H9 (cell line): ENCODE measurements at regions not wholly inside any gene's neighbourhood (a gene's known extent, or its start where the extent isn't known, plus 50 kb on each side); places are given as distances from the start of the nearest gene placed in this dataset.

Source experiments
- DNase-seq: peaks from one replicate; pipeline ENCODE4 v3.0.0-alpha.2; 2017
- H2AFZ ChIP-seq: one replicate; pipeline ENCODE4 v1.6.1; 2013; ENCODE audit warnings: mild to moderate bottlenecking, low read length, control low read depth, moderate library complexity
- H2AK5ac ChIP-seq: 2 replicates; pipeline ENCODE4 v1.6.1; 2013; ENCODE audit warnings: low read length, control low read depth, mixed read lengths; ENCODE audit not compliant: insufficient read length
- H2BK120ac ChIP-seq: one replicate; pipeline ENCODE4 v1.6.1; 2013; ENCODE audit warnings: low read depth, mild to moderate bottlenecking, low read length, control low read depth, inconsistent platforms; ENCODE audit not compliant: poor library complexity, severe bottlenecking
- H2BK12ac ChIP-seq: 2 replicates; pipeline ENCODE4 v1.6.1; 2013; ENCODE audit warnings: low read length, control low read depth, mixed read lengths, low read depth; ENCODE audit not compliant: insufficient read length
- H2BK15ac ChIP-seq: 2 replicates; pipeline ENCODE4 v1.6.1; 2013; ENCODE audit warnings: low read depth, low read length, control low read depth
- H2BK20ac ChIP-seq: one replicate; pipeline ENCODE4 v1.6.1; 2013; ENCODE audit warnings: low read depth, mild to moderate bottlenecking, low read length, control low read depth, inconsistent platforms; ENCODE audit not compliant: poor library complexity, severe bottlenecking
- H2BK5ac ChIP-seq: 2 replicates; pipeline ENCODE4 v1.6.1; 2013; ENCODE audit warnings: low read length, control low read depth, mixed read lengths; ENCODE audit not compliant: insufficient read length
- H3K14ac ChIP-seq: 2 replicates; pipeline ENCODE4 v1.6.1; 2013; ENCODE audit warnings: low read length, control low read depth; ENCODE audit not compliant: insufficient read depth
- H3K18ac ChIP-seq: 2 replicates; pipeline ENCODE4 v1.6.1; 2013; ENCODE audit warnings: low read depth, mild to moderate bottlenecking, mixed read lengths, low read length, control low read depth; ENCODE audit not compliant: insufficient read length
- H3K23ac ChIP-seq: 2 replicates; pipeline ENCODE4 v1.6.1; 2013; ENCODE audit warnings: low read length, control low read depth, mixed read lengths, low read depth; ENCODE audit not compliant: insufficient read length
- H3K23me2 ChIP-seq: 2 replicates; pipeline ENCODE4 v1.6.1; 2013; ENCODE audit warnings: low read depth, mild to moderate bottlenecking, mixed read lengths, low read length, control low read depth; ENCODE audit not compliant: insufficient read length, poor library complexity, severe bottlenecking
- H3K27ac ChIP-seq: 2 replicates; pipeline ENCODE4 v1.5.1; 2013; ENCODE audit warnings: low read length, control low read depth, mixed read lengths, low read depth; ENCODE audit not compliant: insufficient read length
- H3K27me3 ChIP-seq: 2 replicates; pipeline ENCODE4 v1.6.1; 2013; ENCODE audit warnings: low read length, control low read depth, inconsistent platforms; ENCODE audit not compliant: insufficient read depth
- H3K4ac ChIP-seq: 2 replicates; pipeline ENCODE4 v1.6.1; 2013; ENCODE audit warnings: low read depth, mild to moderate bottlenecking, control low read depth, inconsistent platforms, low read length, moderate library complexity
- H3K4me1 ChIP-seq: 2 replicates; pipeline ENCODE4 v1.6.1; 2013; ENCODE audit warnings: low read length, control low read depth, inconsistent platforms; ENCODE audit not compliant: insufficient read depth
- H3K4me2 ChIP-seq: 2 replicates; pipeline ENCODE4 v1.6.1; 2013; ENCODE audit warnings: low read length, control low read depth, mixed read lengths; ENCODE audit not compliant: insufficient read length, insufficient read depth
- H3K56ac ChIP-seq: 2 replicates; pipeline ENCODE4 v1.6.1; 2013; ENCODE audit warnings: low read depth, mild to moderate bottlenecking, mixed read lengths, low read length, control low read depth; ENCODE audit not compliant: insufficient read length
- H3K79me1 ChIP-seq: 2 replicates; pipeline ENCODE4 v1.6.1; 2013; ENCODE audit warnings: low read depth, mild to moderate bottlenecking, moderate library complexity, low read length, control low read depth, inconsistent platforms; ENCODE audit not compliant: insufficient read depth, poor library complexity, severe bottlenecking
- H3K79me2 ChIP-seq: 2 replicates; pipeline ENCODE4 v1.6.1; 2013; ENCODE audit warnings: low read length, control low read depth, inconsistent platforms; ENCODE audit not compliant: insufficient read depth
- H3K9ac ChIP-seq: 2 replicates; pipeline ENCODE4 v1.6.1; 2013; ENCODE audit warnings: low read length, control low read depth, mixed read lengths; ENCODE audit not compliant: insufficient read length; ENCODE audit errors: extremely low read depth
- H3K9me3 ChIP-seq: one replicate; pipeline ENCODE4 v1.6.1; 2013; ENCODE audit warnings: low read depth, low read length, inconsistent platforms; ENCODE audit not compliant: control insufficient read depth
- H3T11ph ChIP-seq: one replicate; pipeline ENCODE4 v1.6.1; 2013; ENCODE audit warnings: mild to moderate bottlenecking, low read length, control low read depth, inconsistent platforms
- H4K20me1 ChIP-seq: one replicate; pipeline ENCODE4 v1.6.1; 2013; ENCODE audit not compliant: control insufficient read depth, insufficient read length, insufficient read depth
- H4K5ac ChIP-seq: 2 replicates; pipeline ENCODE4 v1.6.1; 2013; ENCODE audit warnings: low read depth, mild to moderate bottlenecking, mixed read lengths, low read length, control low read depth; ENCODE audit not compliant: insufficient read length
- H4K8ac ChIP-seq: replicated peaks from 2 replicates; pipeline ENCODE4 v1.6.1; 2013; ENCODE audit warnings: low read length, control low read depth, mixed read lengths, low read depth; ENCODE audit not compliant: insufficient read length
- H4K91ac ChIP-seq: 2 replicates; pipeline ENCODE4 v1.6.1; 2013; ENCODE audit warnings: low read depth, mild to moderate bottlenecking, moderate library complexity, mixed read lengths, low read length, control low read depth; ENCODE audit not compliant: insufficient read length
- H3K27ac Mint-ChIP-seq, 3 experiments: 2 replicates in 2 of 3; 3 replicates in 1 of 3; pipeline ENCODE4 v1.8.0; 2020 to 2021; ENCODE audit warnings: mixed read lengths in 3 of 3, mild to moderate bottlenecking in 1 of 3, moderate library complexity in 1 of 3
- H3K27me3 Mint-ChIP-seq: 2 replicates; pipeline ENCODE4 v1.8.0; 2021; ENCODE audit warnings: low read depth, mild to moderate bottlenecking, moderate library complexity, mixed read lengths
- H3K36me3 Mint-ChIP-seq, 3 experiments: 2 replicates in 2 of 3; 3 replicates in 1 of 3; pipeline ENCODE4 v1.8.0; 2020 to 2021; ENCODE audit warnings: low read depth in 3 of 3, mixed read lengths in 3 of 3; ENCODE audit not compliant: insufficient read depth in 1 of 3
- H3K4me1 Mint-ChIP-seq, 2 experiments: 2 replicates each; pipeline ENCODE4 v1.8.0; 2020; ENCODE audit warnings: mixed read lengths in 2 of 2
- H3K4me3 Mint-ChIP-seq, 2 experiments: 2 replicates in 1 of 2; 3 replicates in 1 of 2; pipeline ENCODE4 v1.8.0; 2020 to 2021; ENCODE audit warnings: mild to moderate bottlenecking in 2 of 2, mixed read lengths in 2 of 2, moderate library complexity in 1 of 2
- H3K9me3 Mint-ChIP-seq, 2 experiments: 2 replicates in 1 of 2; 3 replicates in 1 of 2; pipeline ENCODE4 v1.8.0; 2020; ENCODE audit warnings: mild to moderate bottlenecking in 2 of 2, mixed read lengths in 2 of 2, moderate library complexity in 1 of 2
- WGBS: extraction: QIAGEN DNeasy Blood & Tissue Kit; methylation state at CpG from one replicate; pipeline ENCODE4 v1.1.7; 2013; ENCODE audit warnings: missing lambda C conversion rate, low lambda C conversion rate, mixed read lengths; ENCODE audit not compliant: insufficient read length; ENCODE audit errors: extremely low coverage; 5-methylcytosine and 5-hydroxymethylcytosine counted together
- TF ChIP-seq, protein P1 (sequence below): fragments of 200-600 bp; sonication (generic); conservative IDR thresholded peaks from 3 replicates; pipeline ENCODE4 v1.8.0; 2021; ENCODE audit warnings: antibody characterized with exemption, mild to moderate bottlenecking

DNA sequence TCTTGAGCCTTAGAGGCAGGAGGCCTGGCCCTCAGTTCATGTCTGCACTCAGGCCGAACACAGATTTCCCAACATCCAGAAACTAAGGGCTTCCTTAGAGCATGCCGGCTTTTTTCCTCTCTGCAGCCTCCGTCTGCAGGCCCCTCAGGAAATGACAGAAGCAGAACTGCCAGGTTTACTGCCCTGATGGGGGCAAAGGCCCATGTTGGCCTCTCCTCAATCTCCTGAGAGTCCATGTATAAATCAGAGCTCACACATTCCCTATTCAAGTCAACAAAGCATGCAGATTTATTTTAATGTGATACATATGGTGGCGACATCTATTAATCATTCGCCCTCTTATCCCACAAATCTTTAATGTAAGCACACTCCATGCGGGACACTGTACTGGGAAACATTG lies 475.6 kb upstream of the HS6ST1 start:
- TF ChIP-seq, protein P1, sequence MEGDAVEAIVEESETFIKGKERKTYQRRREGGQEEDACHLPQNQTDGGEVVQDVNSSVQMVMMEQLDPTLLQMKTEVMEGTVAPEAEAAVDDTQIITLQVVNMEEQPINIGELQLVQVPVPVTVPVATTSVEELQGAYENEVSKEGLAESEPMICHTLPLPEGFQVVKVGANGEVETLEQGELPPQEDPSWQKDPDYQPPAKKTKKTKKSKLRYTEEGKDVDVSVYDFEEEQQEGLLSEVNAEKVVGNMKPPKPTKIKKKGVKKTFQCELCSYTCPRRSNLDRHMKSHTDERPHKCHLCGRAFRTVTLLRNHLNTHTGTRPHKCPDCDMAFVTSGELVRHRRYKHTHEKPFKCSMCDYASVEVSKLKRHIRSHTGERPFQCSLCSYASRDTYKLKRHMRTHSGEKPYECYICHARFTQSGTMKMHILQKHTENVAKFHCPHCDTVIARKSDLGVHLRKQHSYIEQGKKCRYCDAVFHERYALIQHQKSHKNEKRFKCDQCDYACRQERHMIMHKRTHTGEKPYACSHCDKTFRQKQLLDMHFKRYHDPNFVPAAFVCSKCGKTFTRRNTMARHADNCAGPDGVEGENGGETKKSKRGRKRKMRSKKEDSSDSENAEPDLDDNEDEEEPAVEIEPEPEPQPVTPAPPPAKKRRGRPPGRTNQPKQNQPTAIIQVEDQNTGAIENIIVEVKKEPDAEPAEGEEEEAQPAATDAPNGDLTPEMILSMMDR = no peak
- H2BK15ac ChIP-seq = no peak overlapping the region
- no peak overlapping the region for H3K23ac ChIP-seq
- Mint-ChIP-seq H3K27me3 (peaks cover 3% of the 10 kb centered on the region; the same call in 1 of the 2 replicates), H3K27ac (no peak overlapping the region), H3K36me3 (no peaks in the 10 kb centered on the region), H3K4me1 (peaks cover 0 to 3% of the 10 kb centered on the region in 2 experiments; a peak in 1 of 4 replicates), H3K9me3 (no peaks in the 10 kb centered on the region), H3K4me3 (no peak overlapping the region)
- no peak overlapping the region for H3K18ac ChIP-seq
- H3K23me2 ChIP-seq = no peaks in the 10 kb centered on the region
- DNase-seq = no peak
- no peak overlapping the region for H3K14ac ChIP-seq
- no peak overlapping the region for H3K9ac ChIP-seq
- no peaks in the 10 kb centered on the region for H3K79me1 ChIP-seq
- H4K5ac ChIP-seq = no peak overlapping the region
- H2BK20ac ChIP-seq = no peak overlapping the region
- no peak overlapping the region for H2BK120ac ChIP-seq
- no peak overlapping the region for H3K4me2 ChIP-seq
- no peak overlapping the region for H4K8ac ChIP-seq
- H2BK5ac ChIP-seq = no peak overlapping the region
- no peak overlapping the region for H3K4ac ChIP-seq
- H3K56ac ChIP-seq = no peak overlapping the region
- H3K4me1 ChIP-seq = no peaks in the 10 kb centered on the region
- H2AFZ ChIP-seq = no peak overlapping the region
- H3T11ph ChIP-seq = no peak overlapping the region
- H2BK12ac ChIP-seq = no peak overlapping the region
- no peaks in the 10 kb centered on the region for H3K9me3 ChIP-seq
- H4K91ac ChIP-seq = no peak overlapping the region
- H4K20me1 ChIP-seq = no peaks in the 10 kb centered on the region
- no peaks in the 10 kb centered on the region for H3K27me3 ChIP-seq
- WGBS = no CpG with 5 or more reads among the region's 6 CpGs
- no peak overlapping the region for H3K27ac ChIP-seq
- no peak overlapping the region for H2AK5ac ChIP-seq
- H3K79me2 ChIP-seq = no peaks in the 10 kb centered on the region
